B cell (primary cell): ENCODE measurements at regions not wholly inside any gene's neighbourhood (a gene's known extent, or its start where the extent isn't known, plus 50 kb on each side); places are given as distances from the start of the nearest gene placed in this dataset.

Experiments used
- ATAC-seq: fragments of 200-7000 bp; cut with Tn5 transposase; one replicate; pipeline ENCODE4 v1.10.0; 2021; ENCODE audit warnings: low read depth, mild to moderate bottlenecking, moderate number of reproducible peaks, moderate library complexity
- CTCF ChIA-PET: fragments of 350-600 bp; sonication (Branson Sonifier 250); formaldehyde crosslinking; loops from one replicate; lab custom pipeline; 2021; ENCODE audit warnings: antibody characterized with exemption, inconsistent platforms; lab: Charles Lee
- POLR2A ChIA-PET: fragments of 350-600 bp; sonication (Branson Sonifier 250); formaldehyde crosslinking; loops from one replicate; lab custom pipeline; 2021; ENCODE audit warnings: antibody characterized with exemption; lab: Charles Lee
- DNase-seq: peaks from one replicate; pipeline ENCODE4 v3.0.0; 2013
- H2AFZ ChIP-seq: 2 replicates; pipeline ENCODE4 v1.6.1; 2012; ENCODE audit warnings: mild to moderate bottlenecking, low read depth, low read length; ENCODE audit not compliant: insufficient read depth, poor library complexity, severe bottlenecking
- H3K27ac ChIP-seq, 2 donors: 1 replicate in 1 of 2; 2 replicates in 1 of 2; pipeline ENCODE4 v1.5.1; 2012 to 2013; ENCODE audit warnings: low read length in 2 of 2, mild to moderate bottlenecking in 2 of 2, moderate library complexity in 1 of 2
- H3K27me3 ChIP-seq, 4 experiments: fragments of 200-600 bp in 1 of 4; sonication (generic) in 1 of 4; replicated peaks in 1 of 4; 1 replicate in 2 of 4; 2 replicates in 2 of 4; pipeline versions ENCODE4 v1.6.1 to v1.7.0; 2013 to 2016; ENCODE audit warnings: low read length in 3 of 4, mild to moderate bottlenecking in 2 of 4, mixed read lengths in 1 of 4, moderate library complexity in 1 of 4; ENCODE audit not compliant: insufficient read depth in 4 of 4, control insufficient read depth in 3 of 4; ENCODE audit errors: control extremely low read depth in 1 of 4
- H3K36me3 ChIP-seq, 2 experiments: replicated peaks in 1 of 2; 1 replicate in 1 of 2; 2 replicates in 1 of 2; pipeline versions ENCODE4 v1.6.1 to v1.7.1; 2013; ENCODE audit warnings: low read length in 1 of 2; ENCODE audit not compliant: insufficient read depth in 2 of 2, control insufficient read depth in 1 of 2; ENCODE audit errors: control extremely low read depth in 1 of 2, extremely low read depth in 1 of 2
- H3K4me1 ChIP-seq, 2 donors: fragments of 200-600 bp in 1 of 2; sonication (generic) in 1 of 2; 1 replicate in 1 of 2; 2 replicates in 1 of 2; pipeline versions ENCODE4 v1.5.1 to v1.6.1; 2013 to 2017; ENCODE audit warnings: low read length in 2 of 2; ENCODE audit not compliant: control insufficient read depth in 2 of 2, insufficient read depth in 2 of 2
- H3K4me2 ChIP-seq: replicated peaks from 2 replicates; pipeline ENCODE3; 2012; ENCODE audit warnings: mild to moderate bottlenecking, low read depth, low read length; ENCODE audit not compliant: poor library complexity, severe bottlenecking
- H3K4me3 ChIP-seq, 5 experiments: fragments of 200-600 bp in 1 of 5; sonication (generic) in 1 of 5; 1 replicate in 3 of 5; 2 replicates in 2 of 5; pipeline versions ENCODE4 v1.5.1 to v1.7.0; 2011 to 2016; ENCODE audit warnings: low read length in 4 of 5, mild to moderate bottlenecking in 4 of 5, low read depth in 2 of 5, control low read depth in 1 of 5, moderate library complexity in 1 of 5; ENCODE audit not compliant: insufficient read depth in 1 of 5; ENCODE audit errors: control extremely low read depth in 1 of 5, extremely low read depth in 1 of 5
- H3K79me2 ChIP-seq: fragments of 200-600 bp; sonication (generic); one replicate; pipeline ENCODE4 v1.6.0; 2016; ENCODE audit warnings: low read length; ENCODE audit not compliant: control insufficient read depth, insufficient read depth
- H3K9ac ChIP-seq: fragments of 200-600 bp; sonication (generic); 2 replicates; pipeline ENCODE4 v1.6.1; 2017; ENCODE audit warnings: mild to moderate bottlenecking, low read length, moderate library complexity
- H3K9me3 ChIP-seq, 3 donors: one replicate each; pipeline versions ENCODE4 v1.6.1 to v1.7.1; 2013; ENCODE audit warnings: low read length in 2 of 3; ENCODE audit not compliant: control insufficient read depth in 2 of 3, insufficient read depth in 1 of 3; ENCODE audit errors: control extremely low read depth in 1 of 3
- H4K20me1 ChIP-seq: 2 replicates; pipeline ENCODE4 v1.6.0; 2012; ENCODE audit warnings: mild to moderate bottlenecking, low read length; ENCODE audit not compliant: insufficient read depth, control insufficient read depth, poor library complexity, severe bottlenecking
- H3K27ac Mint-ChIP-seq: one replicate; pipeline ENCODE4 v1.8.0; 2021; ENCODE audit warnings: mixed read lengths
- H3K27me3 Mint-ChIP-seq: one replicate; pipeline ENCODE4 v1.8.0; 2021; ENCODE audit warnings: mixed read lengths
- H3K4me1 Mint-ChIP-seq: one replicate; pipeline ENCODE4 v1.8.0; 2021; ENCODE audit warnings: mixed read lengths
- H3K4me3 Mint-ChIP-seq: one replicate; pipeline ENCODE4 v1.8.0; 2021; ENCODE audit warnings: mixed read lengths
- H3K9me3 Mint-ChIP-seq: one replicate; pipeline ENCODE4 v1.8.0; 2022; ENCODE audit warnings: mixed read lengths; ENCODE audit not compliant: insufficient read depth
- EZH2 ChIP-seq: IDR thresholded peaks from 2 replicates; pipeline ENCODE4 v1.6.1; 2012; ENCODE audit warnings: borderline replicate concordance, low read depth, mild to moderate bottlenecking, moderate library complexity, low read length; ENCODE audit not compliant: insufficient read depth, poor library complexity, severe bottlenecking
- WGBS: methylation state at CpG from one replicate; pipeline ENCODE4 v1.1.5; 2013; ENCODE audit warnings: missing lambda C conversion rate; ENCODE audit not compliant: insufficient coverage; 5-methylcytosine and 5-hydroxymethylcytosine counted together
- intact Hi-C: fragments of 100-400 bp; cut with micrococcal nuclease; formaldehyde crosslinking; loops from one replicate; pipeline ENCODE4 v1.10.0; 2022
- TF ChIP-seq, protein P1 (sequence below): fragments of 200-600 bp; IDR thresholded peaks from one replicate; pipeline ENCODE4 v1.8.0; 2022; ENCODE audit warnings: antibody characterized with exemption, mild to moderate bottlenecking

DNA sequence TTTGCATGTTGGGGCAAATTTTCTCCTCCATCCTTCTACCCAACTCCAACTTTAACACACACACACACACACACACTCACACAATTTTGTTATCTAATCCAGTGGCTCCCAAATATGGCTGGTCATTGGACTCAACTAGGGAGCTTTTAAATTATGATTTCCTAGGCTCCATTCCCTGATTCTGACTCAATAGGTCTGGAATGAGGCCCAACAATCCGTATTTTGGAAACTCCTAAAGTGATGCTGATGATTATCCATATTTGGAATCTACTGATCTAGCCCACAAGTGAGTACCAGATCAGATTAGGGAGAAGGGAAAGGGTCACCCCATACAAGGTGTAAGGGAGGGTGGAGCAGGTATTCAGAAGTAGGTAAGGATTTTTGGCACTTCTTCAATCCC, 309.7 kb downstream of the TLE1 start:
- Histone ChIP-seq H3K9ac (no peak overlapping the region), H3K36me3 (no peaks in the 10 kb centered on the region), H3K4me1 (no peaks in the 10 kb centered on the region), H3K27me3 (no peaks in the 10 kb centered on the region), H3K79me2 (no peaks in the 10 kb centered on the region), H3K4me3 (no peak overlapping the region), H3K27ac (no peak overlapping the region), H2AFZ (no peak overlapping the region), H3K4me2 (no peak overlapping the region), H3K9me3 (no peaks in the 10 kb centered on the region), H4K20me1 (no peaks in the 10 kb centered on the region)
- intact Hi-C loops, result no loop called here
- TF ChIP-seq EZH2, result no peak
- TF ChIP-seq, protein P1, sequence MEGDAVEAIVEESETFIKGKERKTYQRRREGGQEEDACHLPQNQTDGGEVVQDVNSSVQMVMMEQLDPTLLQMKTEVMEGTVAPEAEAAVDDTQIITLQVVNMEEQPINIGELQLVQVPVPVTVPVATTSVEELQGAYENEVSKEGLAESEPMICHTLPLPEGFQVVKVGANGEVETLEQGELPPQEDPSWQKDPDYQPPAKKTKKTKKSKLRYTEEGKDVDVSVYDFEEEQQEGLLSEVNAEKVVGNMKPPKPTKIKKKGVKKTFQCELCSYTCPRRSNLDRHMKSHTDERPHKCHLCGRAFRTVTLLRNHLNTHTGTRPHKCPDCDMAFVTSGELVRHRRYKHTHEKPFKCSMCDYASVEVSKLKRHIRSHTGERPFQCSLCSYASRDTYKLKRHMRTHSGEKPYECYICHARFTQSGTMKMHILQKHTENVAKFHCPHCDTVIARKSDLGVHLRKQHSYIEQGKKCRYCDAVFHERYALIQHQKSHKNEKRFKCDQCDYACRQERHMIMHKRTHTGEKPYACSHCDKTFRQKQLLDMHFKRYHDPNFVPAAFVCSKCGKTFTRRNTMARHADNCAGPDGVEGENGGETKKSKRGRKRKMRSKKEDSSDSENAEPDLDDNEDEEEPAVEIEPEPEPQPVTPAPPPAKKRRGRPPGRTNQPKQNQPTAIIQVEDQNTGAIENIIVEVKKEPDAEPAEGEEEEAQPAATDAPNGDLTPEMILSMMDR, result no peak
- DNase-seq (no peak), ATAC-seq (no peak)
- 100% methylated on average over 1 of the region's 1 CpG for WGBS
- Mint-ChIP-seq H3K4me1 (no peaks in the 10 kb centered on the region), H3K27me3 (peaks cover 4% of the 10 kb centered on the region), H3K27ac (no peak overlapping the region), H3K4me3 (no peak overlapping the region), H3K9me3 (no peaks in the 10 kb centered on the region)
- ChIA-PET CTCF (no interaction called here), POLR2A (no interaction called here)

DNA sequence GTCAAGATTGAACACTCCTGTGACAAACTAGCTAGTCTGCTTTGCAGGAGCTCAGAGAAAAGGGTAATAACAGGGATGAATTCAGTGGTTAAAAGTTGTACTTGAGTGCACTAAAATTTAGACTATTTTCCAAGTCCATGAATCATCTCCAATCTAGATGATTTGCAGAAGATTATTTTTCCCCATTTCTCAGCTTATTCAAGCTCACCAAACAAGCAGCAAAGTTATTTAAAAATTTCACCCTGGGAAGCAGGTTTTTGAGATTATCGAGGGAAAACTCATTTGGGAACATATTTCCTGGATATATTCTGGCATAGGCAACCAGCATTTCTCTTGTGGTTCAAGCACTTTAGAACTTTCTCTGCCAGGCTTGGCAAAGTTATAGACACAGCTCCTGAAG, 311.4 kb downstream of the TLE1 start:
- Histone ChIP-seq H3K4me1 (no peaks in the 10 kb centered on the region), H3K9ac (no peak overlapping the region), H3K36me3 (no peaks in the 10 kb centered on the region), H2AFZ (no peak overlapping the region), H3K9me3 (no peaks in the 10 kb centered on the region), H3K4me3 (no peak overlapping the region), H4K20me1 (no peaks in the 10 kb centered on the region), H3K4me2 (no peak overlapping the region), H3K27me3 (no peaks in the 10 kb centered on the region), H3K79me2 (no peaks in the 10 kb centered on the region), H3K27ac (no peak overlapping the region)
- Mint-ChIP-seq H3K4me1 (no peaks in the 10 kb centered on the region), H3K4me3 (no peak overlapping the region), H3K9me3 (no peaks in the 10 kb centered on the region), H3K27ac (no peak overlapping the region), H3K27me3 (peaks cover 4% of the 10 kb centered on the region)
- no peak for TF ChIP-seq EZH2
- TF ChIP-seq, protein P1, result no peak
- POLR2A ChIA-PET, result no interaction called here
- ATAC-seq, result no peak
- CTCF ChIA-PET, result no interaction called here
- WGBS, result 80% methylated on average over 1 of the region's 1 CpG
- no peak for DNase-seq
- intact Hi-C loops, result no loop called here
